Fibroblast of gingiva (primary cell): ENCODE measurements at regions not wholly inside any gene's neighbourhood (a gene's known extent, or its start where the extent isn't known, plus 50 kb on each side); places are given as distances from the start of the nearest gene placed in this dataset.

Source experiments
- DNase-seq: peaks from one replicate; pipeline ENCODE4 v3.0.0-alpha.2; 2011; ENCODE audit warnings: low read depth

DNA sequence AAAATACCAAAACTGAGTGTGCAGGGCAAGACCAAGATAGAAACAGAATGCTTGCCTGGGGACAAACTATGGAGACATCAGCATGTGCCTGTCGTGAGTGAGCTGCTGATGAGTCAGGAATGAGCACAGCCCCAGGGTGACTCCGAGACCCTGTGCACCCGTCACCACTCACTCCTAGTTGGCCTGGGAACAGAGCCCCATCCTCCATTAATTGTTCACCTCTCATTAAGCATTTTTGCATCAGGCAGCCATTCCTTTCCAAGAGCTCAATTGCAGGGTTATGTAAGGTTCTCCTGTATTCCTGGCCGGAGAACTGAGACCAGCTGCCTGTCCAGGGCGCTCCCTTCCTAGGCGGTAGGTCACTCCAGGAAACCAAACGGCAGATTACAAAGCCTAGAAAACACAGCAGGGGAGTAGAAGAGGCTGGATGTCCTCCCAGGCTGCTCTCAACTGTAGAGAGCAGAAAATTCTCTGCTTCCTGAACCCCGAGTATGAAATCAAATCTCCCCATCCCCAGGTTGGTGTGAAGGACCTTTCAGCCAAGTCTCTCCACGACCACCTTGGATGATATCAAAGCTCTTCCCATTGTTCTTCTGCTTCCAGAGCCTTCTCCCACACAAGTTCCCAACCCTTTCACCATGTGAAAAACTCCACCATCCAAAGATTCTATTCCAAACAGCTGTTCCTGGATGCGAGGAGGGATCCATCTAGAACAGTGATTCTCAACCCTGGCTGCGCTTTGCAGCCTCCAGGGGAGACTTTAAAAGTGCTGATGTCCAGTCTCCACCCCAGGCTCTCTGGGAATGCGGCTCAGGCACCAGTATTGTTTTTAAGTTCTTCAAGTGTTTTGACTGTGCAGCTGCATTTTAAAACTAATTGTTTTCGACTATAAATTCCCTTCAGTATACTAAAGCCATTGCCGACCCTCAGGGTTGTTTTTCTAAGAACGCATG lies 532.6 kb upstream of the JARID2 start:
- peak; percentile 81 for DNase-seq

DNA sequence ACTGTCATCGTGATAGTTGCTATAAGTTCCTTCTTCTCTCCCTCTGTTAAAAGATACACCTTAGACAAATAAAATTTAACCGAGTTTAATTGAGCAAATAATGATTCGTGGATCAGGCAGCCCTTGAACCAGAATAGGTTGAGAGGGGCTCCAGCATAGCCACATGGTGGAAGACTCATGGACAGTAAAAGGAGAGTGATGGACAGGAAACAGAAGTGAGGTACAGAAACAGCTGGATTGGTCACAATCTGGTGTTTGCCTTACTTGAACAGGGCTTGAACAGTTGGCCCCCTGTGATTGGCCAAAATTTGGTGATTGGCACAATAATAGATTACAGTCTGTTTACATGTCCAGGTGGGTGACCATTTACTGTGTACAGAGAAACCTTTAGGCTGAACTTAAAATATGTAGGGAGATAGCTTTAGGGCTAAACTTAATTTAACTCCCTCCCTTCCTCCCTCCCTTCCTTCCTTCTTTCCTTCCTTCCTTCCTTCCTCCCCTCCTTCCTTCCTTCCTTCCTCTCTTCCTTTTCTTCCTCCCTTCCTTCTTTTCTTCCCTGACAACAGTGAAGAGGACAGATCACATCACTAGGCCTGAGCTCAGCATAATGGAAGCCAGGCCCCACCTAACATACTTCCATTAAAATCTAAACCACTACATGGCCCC lies 531.8 kb upstream of the JARID2 start:
- no peak for DNase-seq

DNA sequence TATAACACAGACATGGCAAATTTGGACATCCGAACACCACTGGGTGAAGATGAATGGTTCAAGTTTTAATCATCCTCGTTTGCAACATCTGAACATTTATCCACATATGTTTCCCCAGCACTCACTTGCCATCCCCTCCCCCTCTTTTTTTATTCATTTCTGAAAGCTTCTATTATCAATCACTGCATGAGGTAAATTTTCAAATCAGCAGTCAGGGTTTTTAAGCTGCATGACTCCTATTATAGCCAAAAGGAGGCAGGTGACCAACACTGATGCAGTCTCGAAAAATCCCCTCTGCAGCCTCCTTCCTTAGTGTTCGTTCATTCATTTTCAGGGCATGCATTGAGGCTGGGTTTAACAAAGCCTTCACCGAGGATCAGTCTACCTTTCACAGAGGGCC lies 530.8 kb upstream of the JARID2 start:
- no peak for DNase-seq

DNA sequence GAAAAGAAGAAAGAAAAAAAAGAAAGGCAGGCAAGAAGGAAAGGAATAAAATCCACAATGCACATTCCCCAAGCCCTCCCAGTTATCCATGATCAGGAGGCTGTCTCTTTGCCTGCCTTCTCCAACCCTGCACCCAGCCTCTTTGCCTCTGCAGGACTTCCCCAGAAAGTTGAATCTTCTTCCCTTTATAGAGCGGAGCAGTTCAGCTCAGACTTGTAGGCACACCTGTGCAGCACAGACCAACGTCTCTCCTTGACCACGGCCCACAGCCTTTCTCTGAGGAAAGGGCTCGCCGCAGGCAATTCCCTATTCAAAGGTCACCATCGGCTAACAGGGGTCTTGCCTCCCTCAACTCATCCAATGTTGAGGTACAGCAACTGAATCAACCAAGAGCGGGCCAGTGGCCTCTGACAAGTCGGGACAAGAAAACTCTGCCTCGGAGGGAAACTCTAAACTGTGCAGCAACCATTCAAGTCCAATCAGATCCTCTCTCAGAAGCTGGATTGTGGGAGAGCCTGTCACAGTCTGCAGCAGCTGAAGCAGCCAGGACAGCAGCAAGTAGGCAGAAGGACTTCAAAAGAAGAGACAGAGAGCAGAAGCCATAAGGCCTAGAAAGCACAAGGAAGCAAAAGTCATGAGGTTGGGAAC lies 529.2 kb upstream of the JARID2 start:
- DNase-seq = no peak

DNA sequence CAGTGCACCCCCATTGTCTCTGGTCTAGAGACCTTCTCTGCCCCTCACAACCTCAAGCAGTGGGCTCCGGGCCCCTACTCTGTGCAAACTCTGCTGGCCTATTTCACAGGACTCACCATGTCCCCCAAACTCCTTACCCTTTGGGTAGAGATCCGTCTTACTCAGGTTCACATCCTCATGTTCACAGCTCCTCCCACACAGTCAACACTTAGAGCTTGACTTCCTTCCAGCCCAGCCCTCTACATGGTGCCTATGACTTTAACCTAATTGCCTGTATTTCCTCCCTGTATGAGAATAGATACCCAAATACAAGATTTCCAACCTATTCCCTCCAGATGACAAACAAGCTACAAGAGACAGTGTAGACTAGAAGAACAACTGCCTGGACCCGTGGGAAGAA lies 528.6 kb upstream of the JARID2 start:
- no peak for DNase-seq

DNA sequence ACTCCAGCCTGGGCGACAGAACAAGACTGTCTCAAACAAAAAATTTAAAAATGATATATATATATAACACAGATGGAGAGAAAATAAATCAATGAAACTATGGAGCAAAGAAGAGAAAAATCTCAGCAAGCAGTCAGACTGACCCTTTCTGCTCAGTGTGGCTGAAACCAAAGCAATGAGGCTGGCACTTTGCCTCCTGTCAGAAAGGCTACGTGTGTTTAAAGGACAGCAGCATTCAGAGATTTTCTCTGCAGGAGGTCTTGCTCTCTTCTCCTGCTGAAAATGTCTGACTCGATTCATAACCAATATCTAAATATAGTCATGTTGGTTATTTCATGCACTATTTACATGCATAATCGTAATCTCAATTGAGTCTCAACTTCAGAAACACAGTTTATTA lies 527.0 kb upstream of the JARID2 start:
- DNase-seq = no peak

DNA sequence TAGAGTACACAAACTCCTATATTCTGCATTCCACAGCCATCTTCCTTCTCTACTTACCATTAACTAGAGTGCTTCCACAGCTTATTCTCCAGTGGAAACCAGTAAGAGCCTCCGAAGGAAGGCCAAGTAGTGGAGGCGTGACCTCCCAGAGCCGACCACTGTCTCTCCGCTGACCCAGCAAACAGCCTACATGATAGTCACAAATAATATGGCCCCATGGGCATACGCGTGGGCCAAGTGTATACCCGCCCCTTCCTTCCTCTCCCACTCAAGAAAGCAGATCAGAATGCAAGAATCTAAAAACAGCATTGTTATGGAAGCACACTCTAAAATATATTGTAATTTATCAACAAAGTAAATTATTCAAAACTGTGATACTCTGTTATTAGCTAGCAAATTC lies 526.6 kb upstream of the JARID2 start:
- no peak for DNase-seq

DNA sequence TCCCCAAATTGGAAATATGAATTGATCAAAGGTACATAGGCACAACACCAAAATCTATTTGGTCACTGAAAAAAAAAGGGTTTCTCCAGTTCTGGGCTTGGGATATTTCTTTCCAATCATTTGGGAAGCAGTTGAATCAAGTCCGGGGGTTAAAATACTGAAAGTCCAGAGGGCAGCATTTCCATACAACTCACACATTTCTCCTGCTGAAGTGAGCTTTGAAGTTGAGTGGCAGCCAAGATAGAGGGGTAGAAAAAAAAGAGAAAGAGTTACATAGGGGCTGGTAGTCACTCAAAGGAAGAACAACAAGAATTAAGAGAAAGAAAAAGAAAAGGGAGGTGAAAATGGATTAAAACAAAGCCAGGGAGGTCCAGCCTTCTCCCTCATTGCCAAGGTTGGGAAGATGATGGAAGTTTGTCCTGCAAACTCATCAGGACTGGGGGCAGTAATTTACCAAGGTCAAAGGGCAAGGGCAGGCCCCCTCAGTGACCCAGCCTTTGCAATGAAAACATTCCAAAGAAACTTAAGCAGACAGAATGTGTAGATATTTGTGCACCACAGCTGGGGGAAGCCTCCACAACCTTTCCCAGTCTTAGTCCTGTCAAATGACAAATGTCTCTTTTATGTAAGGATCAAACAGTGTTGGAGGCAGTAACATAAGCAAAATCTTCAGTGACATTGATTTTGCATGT lies 525.3 kb upstream of the JARID2 start:
- no peak for DNase-seq

DNA sequence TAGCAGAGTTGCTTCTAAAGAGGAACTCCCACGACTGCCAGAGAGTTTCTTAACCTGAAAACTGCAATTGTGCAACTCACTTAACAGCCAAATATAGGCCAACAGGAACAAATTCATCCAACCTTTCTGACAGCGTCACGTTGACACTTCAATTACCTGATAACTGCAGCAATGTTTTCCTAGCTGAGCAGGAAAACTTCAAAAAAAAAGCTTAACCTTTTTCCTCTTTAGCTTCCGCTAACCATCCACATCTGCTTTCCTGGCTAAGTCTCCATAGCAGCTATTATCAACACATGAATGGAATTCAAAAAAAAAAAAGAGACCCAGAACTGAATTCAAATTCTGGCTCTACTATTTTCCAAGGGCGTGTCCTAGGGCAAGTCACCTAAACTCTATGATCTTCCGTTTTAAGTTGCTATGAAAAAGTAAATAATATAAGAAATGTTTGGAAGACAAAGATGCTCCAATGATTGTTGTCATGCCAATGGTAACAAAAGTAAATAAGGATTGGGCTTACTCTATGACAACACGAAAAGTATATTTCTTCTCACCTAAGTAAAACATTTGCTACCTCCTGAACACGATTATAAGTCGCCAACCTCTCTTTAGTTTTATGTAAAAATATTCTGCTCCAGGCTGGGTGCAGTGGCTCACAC lies 524.6 kb upstream of the JARID2 start:
- peak; percentile 35 for DNase-seq

DNA sequence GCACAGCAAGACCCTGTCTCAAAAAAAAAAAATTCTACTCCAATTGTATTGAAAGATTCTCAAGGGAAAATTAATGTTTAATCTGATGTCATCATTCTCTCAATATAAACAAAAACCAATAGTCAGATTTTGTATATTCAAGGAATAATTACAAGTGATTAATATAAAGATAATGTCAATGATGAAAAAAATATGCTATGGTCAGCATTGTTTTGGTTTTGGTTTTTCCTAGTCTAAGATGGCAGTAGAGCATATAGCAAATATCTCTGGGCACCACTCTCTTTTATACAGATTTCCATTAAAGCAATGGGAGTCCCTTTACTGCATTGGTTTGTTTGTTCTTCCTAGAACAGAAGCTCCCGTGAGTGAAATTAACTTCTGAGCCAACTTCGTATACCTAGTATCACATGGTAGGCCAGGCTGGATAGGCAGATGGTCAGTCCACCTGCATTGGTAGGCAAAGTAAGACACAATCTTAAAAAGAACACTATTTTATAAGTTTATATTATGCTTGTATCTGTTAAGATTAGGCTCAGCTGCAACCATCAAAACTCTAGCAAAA lies 523.8 kb upstream of the JARID2 start:
- DNase-seq = no peak

DNA sequence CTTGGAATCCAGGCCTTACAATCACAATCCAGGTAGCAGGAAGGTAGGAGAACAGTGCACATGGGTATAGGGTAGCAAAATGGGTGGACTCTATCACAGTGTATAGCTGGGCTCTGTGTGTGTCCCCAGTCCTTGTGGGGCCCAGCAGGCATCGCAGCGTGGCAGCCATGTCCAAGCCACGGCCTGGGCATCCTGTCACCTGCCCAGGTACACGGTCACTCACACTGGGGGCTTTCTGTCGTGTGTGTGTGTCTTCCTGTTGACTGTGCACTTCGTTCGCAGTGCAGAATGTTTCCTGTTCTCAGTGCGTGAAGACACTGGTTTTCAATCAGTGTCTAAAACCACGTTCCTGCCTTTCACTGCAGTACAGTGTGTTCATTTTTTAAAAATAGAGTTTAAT lies 523.2 kb upstream of the JARID2 start:
- no peak for DNase-seq

DNA sequence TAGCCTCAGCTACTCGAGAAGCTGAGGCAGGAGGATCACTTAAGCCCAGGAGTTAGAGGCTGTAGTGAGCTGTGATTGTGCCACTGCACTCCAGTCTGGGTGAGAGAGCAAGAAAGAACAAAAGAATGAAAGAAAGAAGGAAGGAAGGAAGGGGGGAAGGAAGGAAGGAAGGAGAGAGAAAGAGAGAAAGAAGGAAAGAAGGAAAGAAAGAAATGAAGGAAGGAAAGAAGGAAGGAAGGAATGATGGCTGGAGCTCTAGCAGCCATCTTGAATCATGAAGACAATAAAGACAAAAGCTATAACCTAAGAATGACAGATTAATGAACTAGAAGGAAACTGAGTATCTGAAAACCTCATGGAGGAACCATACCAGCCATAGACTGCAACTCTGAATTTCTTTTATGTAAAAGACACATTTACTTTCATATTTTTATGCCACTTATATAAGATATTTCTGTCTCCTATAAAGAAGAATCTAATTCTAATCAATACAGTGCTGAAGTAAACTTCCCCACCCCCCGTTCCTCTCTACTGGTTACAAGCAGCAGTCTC lies 522.3 kb upstream of the JARID2 start:
- DNase-seq = no peak

DNA sequence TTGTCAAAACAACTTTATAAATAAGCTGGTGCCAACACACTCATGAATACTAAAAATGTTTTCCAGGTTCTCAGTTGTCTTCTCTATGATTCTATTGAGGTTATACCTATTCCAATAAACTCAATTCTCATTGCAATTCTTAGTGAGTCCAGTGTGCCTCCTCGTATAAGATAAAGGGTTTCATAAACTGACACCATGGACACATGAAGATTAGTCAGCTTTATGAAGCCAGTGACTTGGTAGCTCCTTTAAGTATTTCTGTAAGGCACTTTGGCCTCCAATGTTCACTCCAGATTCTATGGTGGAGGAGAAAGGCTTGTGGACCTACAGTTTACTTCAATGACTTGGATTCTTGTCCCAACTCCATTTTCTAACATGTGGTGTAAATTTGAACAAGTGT lies 521.3 kb upstream of the JARID2 start:
- DNase-seq = no peak

DNA sequence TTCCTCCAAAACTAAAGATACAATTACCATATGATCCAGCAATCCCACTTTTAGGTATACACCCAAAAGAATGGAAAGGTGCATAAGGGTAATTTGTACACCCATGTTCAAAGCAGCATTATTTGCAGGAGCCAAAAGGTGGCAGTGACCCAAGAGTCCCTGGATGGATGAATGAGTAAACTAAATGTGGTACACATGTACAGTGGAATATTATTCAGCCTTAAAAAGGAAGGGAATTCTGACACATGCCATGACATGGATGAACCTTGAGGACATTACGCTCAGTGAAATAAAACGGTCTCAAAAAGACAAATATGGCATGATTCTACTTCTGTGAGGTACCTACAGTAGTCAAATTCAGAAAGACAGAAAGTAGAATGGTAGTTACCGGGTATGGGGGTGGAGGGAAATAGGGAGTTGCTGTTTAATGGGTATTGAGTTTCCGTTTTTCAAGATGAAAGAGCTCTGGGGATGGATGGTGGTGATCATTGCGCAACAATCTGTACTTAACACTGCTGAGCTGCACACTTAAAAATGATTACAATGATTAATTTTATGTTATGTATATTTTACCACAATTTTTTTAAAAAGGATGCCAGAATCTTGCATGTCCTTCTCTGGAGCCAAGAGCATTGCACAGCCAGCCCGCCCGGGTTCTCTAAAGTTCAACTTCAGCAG lies 518.9 kb upstream of the JARID2 start:
- DNase-seq = peak; percentile 43

DNA sequence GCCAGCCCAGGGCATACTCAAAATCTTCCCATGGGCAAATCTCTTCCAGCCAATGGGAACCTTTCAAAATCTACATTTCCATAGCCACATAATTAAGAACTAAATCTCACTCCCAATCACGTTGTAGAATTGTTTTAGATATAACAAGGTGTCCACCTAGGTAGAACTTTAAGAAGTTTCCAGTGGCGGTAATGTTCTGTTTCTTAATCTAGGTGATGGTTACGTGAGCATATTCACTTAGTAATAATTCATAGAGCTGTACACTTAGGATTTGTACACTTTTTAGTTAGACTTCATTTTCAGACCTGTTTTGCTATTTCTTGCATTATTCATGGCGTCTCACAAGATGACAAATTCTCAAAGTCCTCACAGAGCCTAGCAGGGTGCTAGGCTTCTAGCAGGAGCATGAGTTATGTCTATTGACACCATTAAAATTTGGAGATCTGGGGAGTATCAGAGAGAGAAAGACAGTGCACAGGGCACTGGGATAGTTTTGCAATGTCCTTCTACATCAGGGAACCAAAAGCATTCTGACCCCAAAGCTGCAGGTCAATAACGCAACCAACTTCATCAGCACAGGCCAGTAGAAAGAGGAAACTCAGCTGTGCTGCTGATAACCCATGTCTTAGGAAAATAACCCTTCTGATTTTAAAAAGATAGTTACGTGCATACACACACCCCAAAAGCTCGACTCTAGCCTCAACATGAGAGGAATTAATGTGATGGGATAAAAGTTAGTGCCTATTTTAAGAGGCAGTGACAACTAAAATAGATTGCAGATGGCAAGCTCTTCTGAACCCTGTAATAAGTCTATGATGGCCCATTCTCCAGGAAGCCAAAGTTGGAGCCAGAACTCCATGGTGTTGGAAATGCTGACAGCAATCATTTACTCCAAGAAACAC lies 518.1 kb upstream of the JARID2 start:
- no peak for DNase-seq

DNA sequence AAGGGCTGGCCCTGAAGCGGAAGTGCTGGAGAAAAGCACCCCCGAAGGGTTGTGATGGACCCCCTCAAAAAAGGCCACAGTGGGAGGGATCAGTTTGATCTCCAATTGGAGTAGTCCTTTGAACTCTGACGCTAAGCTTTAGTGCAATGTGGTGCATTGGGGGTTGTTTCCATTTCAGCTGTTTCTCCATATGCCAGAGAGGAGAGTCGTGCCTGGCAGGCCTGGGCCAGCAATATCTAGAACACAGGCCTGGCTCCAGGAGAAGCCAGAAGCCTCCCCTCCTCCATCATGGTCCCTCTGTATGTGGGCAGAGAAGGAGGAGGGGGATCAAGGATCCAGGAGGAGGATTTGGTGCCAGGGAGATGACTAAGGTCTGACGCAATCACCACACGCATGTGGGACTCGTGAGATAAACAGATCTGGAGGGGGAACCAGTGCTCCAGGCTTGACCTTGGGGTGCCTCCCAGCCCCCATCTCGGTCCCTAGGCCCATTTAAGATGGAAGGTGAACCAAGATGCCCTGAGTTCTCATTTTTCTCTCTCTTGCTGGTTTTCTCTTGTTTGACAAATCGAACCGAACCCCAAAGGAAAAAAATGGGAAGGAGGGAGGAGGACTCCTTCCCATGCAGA lies 517.4 kb upstream of the JARID2 start:
- peak; percentile 59 for DNase-seq

DNA sequence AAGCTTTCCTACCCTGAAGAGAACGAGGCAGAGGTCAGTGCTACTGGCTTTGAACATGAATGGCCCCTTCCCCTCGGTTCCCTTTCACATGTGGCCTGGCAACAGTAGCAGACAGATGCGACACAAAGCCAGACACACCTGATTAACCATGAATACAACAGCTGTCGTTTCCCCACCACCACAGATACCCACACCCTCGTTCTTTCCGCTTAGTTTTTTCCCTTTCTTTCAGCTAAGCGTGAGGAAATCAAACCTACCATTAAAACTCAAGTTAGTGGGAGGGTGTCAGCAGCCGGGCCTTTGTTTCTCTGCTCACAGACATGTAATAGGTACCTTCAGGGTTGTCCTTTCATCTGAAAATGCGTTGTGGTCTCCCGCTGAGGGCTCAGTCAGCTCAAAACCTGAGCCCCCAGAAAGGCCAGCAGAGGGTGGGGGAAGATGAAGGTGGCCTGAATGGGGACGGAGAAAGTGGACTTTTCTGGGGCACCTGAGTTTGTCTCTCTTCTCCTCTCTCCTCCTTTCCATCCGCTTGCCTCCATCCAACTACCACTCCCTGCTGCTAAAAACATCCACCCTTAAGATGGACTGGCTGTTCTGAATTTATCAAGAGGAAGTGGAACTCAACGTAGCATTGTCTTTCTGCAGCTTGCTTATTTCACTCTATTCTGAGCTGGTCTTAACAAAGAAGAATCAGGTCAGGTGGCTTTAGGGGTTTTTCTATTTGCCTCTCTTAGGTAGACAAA lies 516.6 kb upstream of the JARID2 start:
- no peak for DNase-seq

DNA sequence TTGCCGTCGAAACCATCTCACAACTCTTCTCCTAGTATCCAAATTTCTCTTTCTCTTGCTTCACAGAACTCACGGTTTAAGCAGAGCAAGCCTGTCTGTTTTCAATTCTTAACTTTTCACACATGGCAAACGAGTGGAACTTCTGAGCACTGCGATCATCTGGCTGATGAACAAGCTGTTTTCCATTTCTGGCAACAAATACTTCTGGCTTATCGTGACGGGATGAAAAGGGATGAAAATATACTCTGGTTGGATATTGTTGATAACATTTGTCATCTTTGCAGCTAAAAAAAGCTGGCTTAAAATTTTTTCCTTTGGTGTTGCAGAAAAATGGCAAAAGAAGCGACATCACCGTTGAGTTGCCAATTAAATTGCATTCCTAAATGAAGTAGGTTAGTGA lies 515.2 kb upstream of the JARID2 start:
- DNase-seq = peak; percentile 22
